Activated T-cell treated with anti-CD3 and anti-CD28 coated beads, Interleukin-2, amount 50 U/mL, for 4 hours (primary cell): ENCODE measurements at regions not wholly inside any gene's neighbourhood (a gene's known extent, or its start where the extent isn't known, plus 50 kb on each side); places are given as distances from the start of the nearest gene placed in this dataset.

Experiments
- ATAC-seq, 2 donors: fragments of 200-7000 bp; cut with Tn5 transposase; one replicate each; pipeline ENCODE4 v1.10.0; 2021
- DNase-seq: peaks from one replicate; pipeline ENCODE4 v3.0.0-alpha.2; 2020
- H3K27me3 Mint-ChIP-seq: one replicate; pipeline ENCODE4 v1.8.0; 2021; ENCODE audit warnings: low read depth, mixed read lengths
- H3K36me3 Mint-ChIP-seq: one replicate; pipeline ENCODE4 v1.8.0; 2022; ENCODE audit warnings: mixed read lengths; ENCODE audit not compliant: insufficient read depth
- H3K4me1 Mint-ChIP-seq: one replicate; pipeline ENCODE4 v1.8.0; 2021; ENCODE audit warnings: low read depth, mixed read lengths
- H3K4me3 Mint-ChIP-seq: one replicate; pipeline ENCODE4 v1.8.0; 2021; ENCODE audit warnings: mild to moderate bottlenecking, moderate library complexity, mixed read lengths
- H3K9me3 Mint-ChIP-seq: one replicate; pipeline ENCODE4 v1.8.0; 2021; ENCODE audit warnings: mixed read lengths

DNA sequence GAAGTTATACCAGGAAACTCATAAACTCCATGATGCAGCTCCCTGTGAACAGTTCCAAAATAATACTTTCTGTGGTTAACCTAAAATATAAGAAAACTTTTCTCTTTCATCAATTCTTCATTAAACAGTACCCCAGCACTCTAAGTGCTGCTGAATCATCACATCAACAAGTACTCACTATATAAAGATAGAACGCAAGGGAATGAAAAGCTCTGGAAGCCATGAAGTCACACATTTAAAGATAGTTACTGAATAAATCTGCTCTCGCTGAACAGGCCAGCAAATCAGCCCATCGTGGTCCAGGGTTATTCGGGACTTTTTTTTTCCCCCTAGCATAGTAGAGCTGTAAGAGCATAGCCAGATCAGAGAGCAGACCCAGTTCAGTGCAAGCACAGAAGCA lies 254.3 kb downstream of the IPMK start:
- Mint-ChIP-seq H3K4me3 (no peak overlapping the region), H3K27me3 (no peaks in the 10 kb centered on the region), H3K4me1 (no peaks in the 10 kb centered on the region), H3K36me3 (no peaks in the 10 kb centered on the region), H3K9me3 (no peaks in the 10 kb centered on the region)
- DNase-seq (no peak), ATAC-seq (no peak)

DNA sequence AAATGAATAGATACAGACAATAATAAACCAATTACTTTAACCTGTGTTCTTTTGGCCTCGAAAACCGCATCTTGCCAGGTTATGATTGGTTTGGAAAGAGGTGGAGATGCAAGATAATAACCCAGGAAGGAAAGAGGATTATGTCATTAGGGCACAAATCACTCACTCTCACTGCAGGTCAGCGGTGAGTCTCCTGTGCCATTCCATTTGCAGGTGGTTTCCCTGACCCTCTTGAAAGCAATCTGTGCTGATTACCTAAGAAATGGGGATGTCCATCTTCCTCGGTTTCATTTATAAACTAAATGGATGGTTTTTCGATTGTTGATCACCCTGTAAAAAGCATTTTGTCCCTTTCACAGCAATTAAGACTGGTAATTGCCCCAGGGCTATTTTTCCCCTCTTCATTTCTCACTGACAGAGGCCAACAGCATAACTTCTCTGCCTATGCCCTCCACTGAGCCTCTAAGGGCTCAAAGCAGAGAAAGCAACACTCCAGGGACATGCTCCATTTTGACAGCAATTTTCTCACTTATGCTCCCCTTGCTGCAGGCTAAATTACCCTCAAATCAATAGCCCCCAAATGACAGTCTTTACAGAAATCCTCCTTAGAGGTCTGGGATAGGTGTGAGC lies 257.5 kb downstream of the IPMK start:
- Mint-ChIP-seq H3K9me3 (no peaks in the 10 kb centered on the region), H3K27me3 (no peaks in the 10 kb centered on the region), H3K36me3 (no peaks in the 10 kb centered on the region), H3K4me1 (no peaks in the 10 kb centered on the region), H3K4me3 (no peak overlapping the region)
- DNase-seq (no peak), ATAC-seq (no peak)

DNA sequence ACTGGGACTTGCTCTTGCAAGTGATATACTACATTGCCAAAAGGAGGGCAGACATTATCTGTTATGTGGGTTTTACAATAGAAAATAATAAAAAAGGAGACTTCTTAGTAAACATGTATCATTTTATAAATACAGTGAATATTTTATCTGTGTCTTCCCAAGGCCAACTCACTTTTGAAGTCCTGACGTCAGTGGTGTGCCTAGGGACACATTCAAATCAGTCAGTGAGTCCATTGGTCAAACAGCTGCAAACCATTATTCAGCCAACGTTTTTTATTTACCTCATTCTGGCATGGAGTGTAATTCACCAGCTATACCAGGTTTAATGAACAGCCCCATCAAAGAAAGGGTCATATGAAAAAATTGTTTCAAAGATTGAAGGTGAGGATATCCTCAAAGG lies 263.7 kb downstream of the IPMK start:
- Mint-ChIP-seq H3K4me3 (no peak overlapping the region), H3K27me3 (no peaks in the 10 kb centered on the region), H3K36me3 (no peaks in the 10 kb centered on the region), H3K4me1 (no peaks in the 10 kb centered on the region), H3K9me3 (no peaks in the 10 kb centered on the region)
- ATAC-seq (no peak), DNase-seq (no peak)

DNA sequence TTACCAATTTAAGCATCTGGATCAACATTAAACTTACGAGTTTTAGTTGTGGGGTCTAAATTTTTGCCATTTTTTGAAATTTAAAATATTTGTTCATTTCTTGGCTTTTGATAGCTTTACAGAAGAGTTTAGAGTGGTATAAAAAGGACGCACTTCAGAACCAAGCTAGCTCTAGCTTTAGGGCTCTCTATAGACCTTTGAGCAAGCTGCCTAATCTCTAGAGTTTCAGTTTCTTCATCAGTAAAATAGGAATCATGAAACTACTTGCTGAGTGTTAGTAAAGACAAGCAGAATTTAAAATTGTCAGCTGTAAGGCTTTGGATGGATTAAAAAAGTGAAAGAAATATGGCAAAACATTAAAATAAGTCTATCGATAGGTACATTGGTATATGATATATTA lies 266.5 kb downstream of the IPMK start:
- Mint-ChIP-seq H3K27me3 (no peaks in the 10 kb centered on the region), H3K9me3 (no peaks in the 10 kb centered on the region), H3K4me1 (no peaks in the 10 kb centered on the region), H3K36me3 (no peaks in the 10 kb centered on the region), H3K4me3 (no peak overlapping the region)
- DNase-seq (no peak), ATAC-seq (no peak)

DNA sequence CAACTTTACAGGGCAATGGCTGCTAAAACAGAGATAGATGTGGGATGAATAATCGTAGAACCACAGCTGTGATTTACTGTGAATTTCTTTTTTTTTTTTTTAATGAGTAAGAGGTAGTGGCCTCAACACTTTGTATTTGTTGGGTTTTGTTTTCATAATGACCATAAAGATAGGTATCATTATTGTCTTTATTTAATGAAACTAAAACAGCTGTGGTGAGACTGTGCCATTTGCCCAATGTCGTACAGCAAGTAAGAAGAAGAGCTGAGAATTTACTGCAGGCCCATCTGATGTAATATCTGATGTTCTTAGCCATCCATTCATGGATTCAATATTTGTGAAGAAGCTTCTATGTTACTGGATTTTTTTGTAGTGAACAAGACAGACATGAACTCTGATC lies 271.2 kb downstream of the IPMK start:
- Mint-ChIP-seq H3K4me3 (no peak overlapping the region), H3K27me3 (no peaks in the 10 kb centered on the region), H3K36me3 (no peaks in the 10 kb centered on the region), H3K9me3 (no peaks in the 10 kb centered on the region), H3K4me1 (no peaks in the 10 kb centered on the region)
- ATAC-seq (no peak), DNase-seq (no peak)

DNA sequence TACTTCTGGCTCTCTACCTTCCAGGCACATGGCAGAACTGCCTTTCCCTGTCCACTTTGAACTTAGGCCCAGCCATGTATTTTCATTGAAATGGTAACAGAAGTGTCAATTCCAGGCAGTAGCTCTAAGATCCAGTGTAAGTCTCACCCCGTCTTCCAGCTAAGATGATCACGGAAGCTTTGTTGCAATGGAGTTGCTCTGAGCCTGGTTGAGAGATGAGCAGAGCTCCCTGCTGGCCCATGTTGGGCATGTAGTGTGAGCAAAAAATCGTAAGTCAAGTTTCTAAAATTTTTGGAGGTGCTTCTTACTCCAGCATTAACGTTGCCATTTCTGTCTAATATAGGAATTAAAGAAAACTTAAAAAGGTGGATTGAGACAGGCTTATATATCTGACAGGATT lies 274.4 kb downstream of the IPMK start:
- Mint-ChIP-seq H3K4me1 (no peaks in the 10 kb centered on the region), H3K4me3 (no peak overlapping the region), H3K9me3 (no peaks in the 10 kb centered on the region), H3K27me3 (no peaks in the 10 kb centered on the region), H3K36me3 (no peaks in the 10 kb centered on the region)
- ATAC-seq, result no peak
- no peak for DNase-seq

DNA sequence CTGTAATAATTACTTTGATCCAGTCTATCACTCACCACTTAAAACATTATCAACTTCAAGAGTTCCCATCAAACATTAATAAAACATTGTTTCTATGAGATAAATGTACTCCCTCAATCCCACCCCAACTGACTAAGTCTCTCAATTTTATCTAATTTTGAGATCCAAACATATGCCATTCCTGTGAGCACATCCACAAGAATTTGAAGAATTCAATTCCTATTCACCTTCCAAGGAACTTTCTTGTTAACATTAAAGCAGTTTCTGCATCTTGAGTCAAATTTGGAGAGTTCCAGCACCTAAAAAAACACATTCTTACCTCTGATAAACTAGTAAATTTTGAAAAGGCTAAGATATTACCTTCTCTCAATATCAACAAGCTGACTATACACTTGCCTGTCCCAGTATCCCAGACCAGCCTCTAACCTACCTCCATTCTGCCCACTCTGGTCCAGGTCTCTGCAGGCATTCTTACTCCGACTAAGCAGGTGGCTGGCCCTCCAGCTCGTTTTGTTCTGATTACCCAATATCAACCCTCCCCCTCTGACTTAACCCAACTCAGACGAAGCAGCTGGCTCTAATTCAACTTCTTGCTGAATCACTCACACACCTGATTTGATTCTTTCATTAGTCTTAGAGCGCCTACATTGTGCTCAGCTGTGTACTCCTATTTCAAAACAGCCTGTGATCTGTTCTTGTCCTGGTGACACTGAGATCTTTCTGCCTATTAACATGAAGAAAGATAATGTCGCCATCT lies 275.2 kb downstream of the IPMK start:
- Mint-ChIP-seq H3K36me3 (no peaks in the 10 kb centered on the region), H3K4me1 (no peaks in the 10 kb centered on the region), H3K27me3 (no peaks in the 10 kb centered on the region), H3K4me3 (no peak overlapping the region), H3K9me3 (no peaks in the 10 kb centered on the region)
- no peak for ATAC-seq
- DNase-seq, result no peak

DNA sequence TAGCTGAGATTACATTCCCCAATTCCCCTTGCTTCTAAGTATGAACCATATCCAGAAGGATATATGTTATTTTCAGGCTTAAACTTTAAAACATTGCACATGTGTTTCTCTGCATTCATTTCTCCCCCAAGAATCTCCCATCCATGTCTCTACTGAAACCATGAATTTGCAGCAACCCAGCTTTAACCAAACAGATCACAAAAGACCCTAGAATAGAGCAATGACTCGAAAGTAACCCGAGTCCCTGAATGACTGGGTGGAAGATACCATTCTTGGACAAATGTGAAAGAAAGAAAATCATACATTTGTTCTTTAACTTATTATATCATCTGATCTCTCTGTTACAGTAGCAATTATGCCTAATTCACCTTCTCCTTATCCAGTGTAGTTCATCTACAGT lies 278.7 kb downstream of the IPMK start:
- Mint-ChIP-seq H3K27me3 (no peaks in the 10 kb centered on the region), H3K4me1 (no peaks in the 10 kb centered on the region), H3K36me3 (no peaks in the 10 kb centered on the region), H3K4me3 (no peak overlapping the region), H3K9me3 (no peaks in the 10 kb centered on the region)
- ATAC-seq (no peak), DNase-seq (no peak)

DNA sequence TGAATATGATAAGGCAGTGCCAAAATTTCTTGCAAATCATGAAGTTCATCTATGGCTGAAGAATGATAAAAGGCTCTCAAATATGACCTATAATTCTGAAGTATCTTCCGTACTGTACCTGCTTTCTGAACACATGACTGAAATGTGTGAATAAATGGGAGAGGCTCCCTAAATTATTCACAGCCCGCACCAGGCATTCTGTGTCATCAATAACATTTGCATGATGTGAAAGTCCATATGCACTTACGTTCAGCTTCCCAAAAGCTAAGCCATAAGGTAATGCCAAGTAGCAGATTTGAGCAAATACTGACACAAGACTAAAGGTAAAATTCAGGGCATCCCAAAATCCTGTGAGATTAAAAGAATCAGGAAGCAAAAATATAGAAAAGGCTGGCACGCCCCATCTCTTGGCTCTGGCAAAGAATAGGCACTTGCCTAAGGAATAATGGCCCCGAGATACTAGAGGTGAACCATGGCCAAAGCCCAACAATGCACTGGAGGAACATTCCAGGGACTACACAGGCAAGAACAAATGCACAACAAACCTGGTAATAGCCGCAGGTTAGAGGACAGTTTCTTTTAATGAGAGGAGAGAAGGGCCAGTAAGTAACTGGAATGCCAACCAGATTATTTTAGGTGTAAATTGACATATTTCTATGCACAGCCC lies 280.5 kb downstream of the IPMK start:
- Mint-ChIP-seq H3K36me3 (no peaks in the 10 kb centered on the region), H3K4me1 (no peaks in the 10 kb centered on the region), H3K9me3 (no peaks in the 10 kb centered on the region), H3K4me3 (no peak overlapping the region), H3K27me3 (no peaks in the 10 kb centered on the region)
- ATAC-seq (no peak), DNase-seq (no peak)

DNA sequence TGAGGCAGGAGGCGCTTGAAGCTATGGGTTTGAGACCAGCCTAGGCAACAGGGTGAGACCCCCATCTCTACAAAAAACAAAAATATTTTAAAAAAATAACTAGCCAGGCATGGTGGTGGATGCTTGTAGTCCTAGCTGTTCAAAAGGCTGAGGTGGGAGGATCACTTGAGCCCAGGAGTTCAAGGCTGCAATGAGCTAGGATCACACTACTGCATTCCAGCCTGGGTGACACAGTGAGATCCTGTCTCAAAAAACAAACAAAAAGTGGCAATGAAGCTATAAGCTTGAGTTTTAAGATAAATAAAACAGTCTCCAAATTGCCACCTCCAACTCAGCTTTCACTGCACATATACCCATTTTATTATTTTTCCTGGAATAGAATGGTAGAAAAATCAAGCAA lies 281.3 kb downstream of the IPMK start:
- Mint-ChIP-seq H3K36me3 (no peaks in the 10 kb centered on the region), H3K4me3 (no peak overlapping the region), H3K4me1 (no peaks in the 10 kb centered on the region), H3K9me3 (no peaks in the 10 kb centered on the region), H3K27me3 (no peaks in the 10 kb centered on the region)
- no peak for DNase-seq
- no peak for ATAC-seq

DNA sequence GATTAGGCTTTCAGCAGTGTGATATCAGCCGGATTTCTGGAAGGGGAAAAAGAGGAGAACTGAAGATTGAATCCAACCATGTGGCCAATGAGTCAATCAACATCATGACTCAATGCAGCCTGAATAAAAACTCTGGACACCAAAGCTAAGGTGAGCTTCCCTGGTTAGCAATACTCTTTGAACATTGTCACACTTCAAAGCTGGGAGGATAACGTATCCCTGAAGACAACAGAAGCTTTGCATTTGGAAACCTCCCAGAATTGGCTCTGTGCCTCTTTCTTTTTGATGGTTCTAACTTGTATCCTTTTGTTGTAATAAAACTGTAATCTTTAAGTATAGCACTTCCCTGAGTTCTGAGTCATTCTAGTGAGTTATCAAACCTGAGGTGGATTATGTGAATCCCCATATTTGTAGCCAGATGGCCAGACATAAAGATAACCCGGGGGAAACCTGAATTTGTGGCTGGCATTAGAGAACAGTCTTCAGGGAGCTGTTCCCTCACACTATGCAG lies 284.4 kb downstream of the IPMK start:
- no peaks in the 10 kb centered on the region for H3K4me1 Mint-ChIP-seq

DNA sequence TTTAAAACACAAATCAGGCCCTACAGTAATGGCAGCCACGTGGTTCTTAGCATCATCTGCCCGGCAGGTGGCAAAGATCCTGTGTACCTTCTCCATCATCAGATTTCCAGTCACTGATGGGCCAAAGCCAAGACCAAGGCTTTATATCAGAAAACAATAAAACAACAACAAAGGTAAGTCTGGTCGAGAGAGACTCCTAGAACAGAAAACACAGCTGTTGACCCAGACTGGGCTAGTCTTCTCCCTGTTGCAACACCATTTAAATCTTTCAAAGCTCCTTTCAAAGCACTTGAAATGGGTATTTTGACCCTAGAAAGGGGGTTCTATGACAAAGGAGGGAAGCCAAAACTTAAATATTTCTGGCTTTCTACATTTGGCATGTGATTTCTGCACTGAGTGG lies 285.6 kb downstream of the IPMK start:
- Mint-ChIP-seq H3K4me3 (no peak overlapping the region), H3K9me3 (peaks cover 6% of the 10 kb centered on the region), H3K36me3 (no peaks in the 10 kb centered on the region), H3K4me1 (no peaks in the 10 kb centered on the region), H3K27me3 (no peaks in the 10 kb centered on the region)
- no peak for DNase-seq
- no peak for ATAC-seq

More for the DNA sequence above, 284.4 kb downstream of the IPMK start:
- Mint-ChIP-seq H3K9me3 (no peaks in the 10 kb centered on the region), H3K27me3 (no peaks in the 10 kb centered on the region), H3K36me3 (no peaks in the 10 kb centered on the region), H3K4me3 (no peak overlapping the region)
- DNase-seq (no peak), ATAC-seq (no peak)

DNA sequence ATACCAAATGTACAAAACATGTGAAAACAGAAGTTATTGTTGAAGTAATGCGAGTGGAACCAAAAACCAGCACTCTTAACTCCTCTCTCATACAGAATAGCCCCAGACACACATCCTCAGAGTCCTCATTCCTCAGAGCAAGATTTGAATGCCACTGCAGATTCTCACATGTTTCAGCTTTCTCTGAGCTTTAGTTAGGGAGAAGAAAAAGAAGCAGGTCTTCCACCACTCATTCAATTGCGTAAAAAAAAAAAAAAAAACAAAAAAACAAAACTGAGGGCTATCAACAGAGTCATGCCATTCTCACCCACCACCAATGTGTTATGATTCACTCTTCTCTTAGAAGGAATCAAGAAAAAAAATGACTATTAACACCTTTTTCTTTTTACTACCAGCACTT lies 287.7 kb downstream of the IPMK start:
- ATAC-seq, result no peak
- peaks cover 6% of the 10 kb centered on the region for H3K9me3 Mint-ChIP-seq
- no peaks in the 10 kb centered on the region for H3K4me1 Mint-ChIP-seq
- H3K27me3 Mint-ChIP-seq, result no peaks in the 10 kb centered on the region
- H3K4me3 Mint-ChIP-seq, result no peak overlapping the region
- no peaks in the 10 kb centered on the region for H3K36me3 Mint-ChIP-seq
- DNase-seq, result no peak

DNA sequence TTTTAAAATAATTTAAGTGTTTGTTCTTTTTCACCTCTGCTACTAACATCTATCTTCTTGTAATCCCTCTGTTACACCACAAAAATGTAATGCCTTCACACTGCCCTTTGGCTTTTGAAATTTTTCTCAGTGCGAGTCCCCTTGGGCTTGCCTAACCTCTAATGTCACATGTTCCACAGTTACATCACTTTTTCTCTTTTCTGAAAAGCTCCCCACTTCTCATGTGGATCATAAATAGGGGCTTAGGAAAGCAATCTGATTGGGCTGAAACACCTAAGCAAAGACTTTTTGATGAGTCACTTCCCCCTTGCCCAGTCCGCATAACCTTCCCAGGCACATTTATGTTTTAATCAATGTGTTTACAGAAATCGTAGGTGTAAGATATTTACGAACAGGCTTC lies 288.2 kb downstream of the IPMK start:
- Mint-ChIP-seq H3K9me3 (peaks cover 6% of the 10 kb centered on the region), H3K27me3 (no peaks in the 10 kb centered on the region), H3K4me3 (no peak overlapping the region), H3K4me1 (no peaks in the 10 kb centered on the region), H3K36me3 (no peaks in the 10 kb centered on the region)
- DNase-seq (no peak), ATAC-seq (no peak)

DNA sequence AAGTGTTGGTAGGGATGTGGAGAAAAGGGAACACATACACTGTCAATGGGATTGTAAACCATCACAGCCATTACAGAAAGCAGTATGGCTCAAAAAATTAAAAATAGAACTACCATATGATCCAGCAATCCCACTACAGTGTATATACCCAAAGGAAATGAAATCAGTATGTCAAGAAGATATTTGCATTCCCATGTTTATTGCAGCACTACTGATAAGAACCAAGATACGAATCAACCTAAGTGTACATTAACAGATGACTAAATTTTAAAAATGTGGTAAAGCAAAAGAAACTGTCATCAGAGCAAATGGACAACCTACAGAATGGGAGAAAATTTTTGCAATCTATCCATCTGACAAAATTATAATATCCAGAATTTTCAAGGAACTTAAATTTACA lies 290.4 kb downstream of the IPMK start:
- Mint-ChIP-seq H3K27me3 (no peaks in the 10 kb centered on the region), H3K9me3 (peaks cover 6% of the 10 kb centered on the region), H3K4me3 (no peak overlapping the region), H3K4me1 (no peaks in the 10 kb centered on the region), H3K36me3 (no peaks in the 10 kb centered on the region)
- no peak for DNase-seq
- ATAC-seq, result no peak
